GM12875 (cell line): ENCODE measurements at regions not wholly inside any gene's neighbourhood (a gene's known extent, or its start where the extent isn't known, plus 50 kb on each side); places are given as distances from the start of the nearest gene placed in this dataset.
"Not testable (repeated sequence)": the region's sequence is repeated elsewhere in the genome, so short reads cannot be mapped to it uniquely, and the experiment has no call there.

Source experiments
- H3K4me3 ChIP-seq: one replicate; pipeline ENCODE4 v1.5.1; 2011; ENCODE audit warnings: low read depth, low read length, control low read depth
- TF ChIP-seq, protein P1 (sequence below): IDR thresholded peaks from 2 replicates; pipeline ENCODE4 v1.5.1; 2011; ENCODE audit warnings: low read depth, mild to moderate bottlenecking, control low read depth, inconsistent platforms, low read length, moderate library complexity, borderline replicate concordance; ENCODE audit not compliant: insufficient read depth

DNA sequence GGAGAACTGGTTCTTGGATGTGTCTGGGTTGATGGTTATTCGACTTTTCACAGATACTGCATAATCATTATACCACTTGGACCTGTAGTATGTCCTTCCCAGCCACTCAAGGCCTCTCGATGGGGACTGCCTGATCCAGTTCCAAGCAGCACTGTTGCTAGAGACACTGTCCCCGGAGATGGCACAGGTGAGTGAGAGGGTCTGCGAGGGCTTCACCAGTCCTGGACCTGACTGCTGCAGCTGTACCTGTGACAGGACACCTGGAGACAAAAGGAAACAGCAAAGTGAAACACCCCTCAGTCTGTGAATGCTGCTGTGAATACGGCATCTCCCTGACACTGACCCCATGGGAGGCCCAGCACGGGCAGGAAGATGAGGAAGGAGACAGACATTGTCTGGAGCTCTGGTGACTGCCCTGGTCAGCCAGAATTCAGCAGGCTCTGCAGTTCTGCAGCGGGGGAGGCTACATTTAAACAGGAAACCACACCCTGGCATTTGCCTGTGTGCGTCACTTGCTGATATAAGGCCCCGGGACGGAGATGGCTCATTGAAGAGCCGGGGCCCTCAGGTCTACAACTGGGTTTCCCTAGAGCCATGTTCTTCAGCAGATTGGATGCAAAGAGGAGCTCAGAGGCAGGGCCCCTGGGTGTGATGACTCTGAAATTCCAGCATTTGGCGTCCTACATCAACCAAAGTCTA, 413.6 kb downstream of the TMEM121 start:
- no peak overlapping the region for H3K4me3 ChIP-seq
- TF ChIP-seq, protein P1, sequence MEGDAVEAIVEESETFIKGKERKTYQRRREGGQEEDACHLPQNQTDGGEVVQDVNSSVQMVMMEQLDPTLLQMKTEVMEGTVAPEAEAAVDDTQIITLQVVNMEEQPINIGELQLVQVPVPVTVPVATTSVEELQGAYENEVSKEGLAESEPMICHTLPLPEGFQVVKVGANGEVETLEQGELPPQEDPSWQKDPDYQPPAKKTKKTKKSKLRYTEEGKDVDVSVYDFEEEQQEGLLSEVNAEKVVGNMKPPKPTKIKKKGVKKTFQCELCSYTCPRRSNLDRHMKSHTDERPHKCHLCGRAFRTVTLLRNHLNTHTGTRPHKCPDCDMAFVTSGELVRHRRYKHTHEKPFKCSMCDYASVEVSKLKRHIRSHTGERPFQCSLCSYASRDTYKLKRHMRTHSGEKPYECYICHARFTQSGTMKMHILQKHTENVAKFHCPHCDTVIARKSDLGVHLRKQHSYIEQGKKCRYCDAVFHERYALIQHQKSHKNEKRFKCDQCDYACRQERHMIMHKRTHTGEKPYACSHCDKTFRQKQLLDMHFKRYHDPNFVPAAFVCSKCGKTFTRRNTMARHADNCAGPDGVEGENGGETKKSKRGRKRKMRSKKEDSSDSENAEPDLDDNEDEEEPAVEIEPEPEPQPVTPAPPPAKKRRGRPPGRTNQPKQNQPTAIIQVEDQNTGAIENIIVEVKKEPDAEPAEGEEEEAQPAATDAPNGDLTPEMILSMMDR: no peak

DNA sequence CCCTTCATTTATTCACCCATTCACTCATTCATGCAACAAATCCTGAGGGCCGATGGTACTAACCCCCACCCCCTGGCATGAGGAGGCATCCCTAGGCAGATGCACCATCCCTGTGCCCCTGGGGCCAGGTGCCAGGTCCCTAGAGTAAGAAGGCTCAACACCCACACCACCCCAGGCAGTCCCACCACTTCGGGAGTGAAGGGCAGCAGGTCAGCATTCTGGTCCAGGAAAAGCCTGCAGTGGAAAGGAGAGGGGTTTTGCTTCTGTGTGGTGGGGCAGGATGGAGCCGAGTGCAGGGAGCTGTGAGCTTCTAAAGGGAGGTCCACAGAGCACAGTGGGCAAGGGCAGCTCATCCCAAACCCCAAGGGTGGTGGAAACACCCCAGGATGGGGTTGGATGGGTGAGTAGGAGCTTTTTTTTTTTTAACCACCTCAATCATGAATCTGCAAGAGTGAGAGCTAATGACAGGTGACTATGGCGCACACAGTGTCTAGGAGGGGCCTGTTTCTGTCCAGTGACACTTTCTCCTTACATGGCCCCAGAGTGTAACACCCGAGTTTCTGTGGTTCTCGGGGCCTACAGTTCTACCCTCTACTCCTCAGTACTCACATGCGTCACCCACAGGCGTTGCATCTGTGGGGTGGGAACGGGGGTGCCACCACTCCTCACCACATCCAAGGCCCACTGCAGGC, 414.3 kb downstream of the TMEM121 start:
- H3K4me3 ChIP-seq: no peak overlapping the region
- TF ChIP-seq, protein P1: no peak

DNA sequence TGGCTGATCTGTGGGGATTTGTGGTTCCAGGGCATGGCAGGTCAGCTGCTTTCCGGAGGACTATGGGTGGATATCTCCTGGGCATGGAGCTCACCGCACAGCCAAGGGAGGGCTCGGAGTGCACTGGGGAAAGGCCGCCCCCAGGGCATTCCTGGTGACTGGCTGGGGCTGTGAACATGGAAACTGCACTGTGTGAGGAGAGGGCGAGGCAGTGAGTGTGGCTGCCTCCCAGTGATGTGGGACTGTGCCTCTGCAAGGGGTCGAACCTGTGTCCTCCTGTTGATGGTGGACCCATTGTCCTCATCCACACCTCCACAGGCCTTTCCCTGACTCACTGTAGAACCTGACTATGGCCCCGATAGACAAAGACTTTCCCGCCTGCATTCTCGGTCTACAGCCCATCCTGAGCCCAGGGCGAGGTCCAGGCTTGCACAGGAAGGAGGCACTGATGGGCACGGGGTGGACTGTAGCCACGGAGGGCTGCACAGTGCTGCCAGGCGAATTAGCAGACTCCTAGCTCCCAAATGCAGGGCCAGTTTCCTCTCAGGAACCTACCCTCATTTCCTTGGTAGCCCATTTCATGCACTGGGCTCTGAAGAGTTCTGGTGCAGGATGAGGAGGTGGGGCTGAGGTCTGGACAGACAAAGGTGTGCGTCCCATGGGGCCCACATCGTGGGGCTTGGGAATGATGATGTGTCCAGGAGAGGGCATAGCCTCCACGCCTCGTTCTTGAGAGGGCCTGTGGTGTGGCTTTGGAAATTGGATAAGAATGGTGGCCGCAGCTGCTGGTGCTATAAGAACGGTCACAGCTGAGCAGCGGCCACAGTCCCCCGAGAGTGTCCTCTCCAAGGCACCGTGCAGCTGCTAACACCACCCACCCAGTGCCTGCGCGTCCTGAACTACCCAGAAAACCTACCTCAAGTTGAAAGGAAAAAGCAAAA, 415.1 kb downstream of the TMEM121 start:
- H3K4me3 ChIP-seq: no peak overlapping the region
- TF ChIP-seq, protein P1: no peak

DNA sequence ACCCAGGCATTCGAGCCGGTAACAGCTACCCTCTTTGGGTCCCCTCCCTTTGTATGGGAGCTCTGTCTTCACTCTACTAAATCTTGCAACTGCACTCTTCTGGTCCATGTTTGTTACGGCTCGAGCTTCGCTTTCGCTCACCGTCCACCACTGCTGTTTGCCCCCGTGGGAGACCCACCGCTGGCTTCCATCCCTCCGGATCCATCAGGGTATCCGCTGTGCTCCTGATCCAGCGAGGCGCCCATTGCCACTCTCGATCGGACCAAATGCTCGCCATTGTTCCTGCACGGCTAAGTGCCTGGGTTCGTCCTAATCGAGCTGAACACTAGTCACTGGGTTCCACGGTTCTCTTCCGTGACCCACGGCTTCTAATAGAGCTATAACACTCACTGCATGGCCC, 416.3 kb downstream of the TMEM121 start:
- H3K4me3 ChIP-seq: not testable (repeated sequence)

DNA sequence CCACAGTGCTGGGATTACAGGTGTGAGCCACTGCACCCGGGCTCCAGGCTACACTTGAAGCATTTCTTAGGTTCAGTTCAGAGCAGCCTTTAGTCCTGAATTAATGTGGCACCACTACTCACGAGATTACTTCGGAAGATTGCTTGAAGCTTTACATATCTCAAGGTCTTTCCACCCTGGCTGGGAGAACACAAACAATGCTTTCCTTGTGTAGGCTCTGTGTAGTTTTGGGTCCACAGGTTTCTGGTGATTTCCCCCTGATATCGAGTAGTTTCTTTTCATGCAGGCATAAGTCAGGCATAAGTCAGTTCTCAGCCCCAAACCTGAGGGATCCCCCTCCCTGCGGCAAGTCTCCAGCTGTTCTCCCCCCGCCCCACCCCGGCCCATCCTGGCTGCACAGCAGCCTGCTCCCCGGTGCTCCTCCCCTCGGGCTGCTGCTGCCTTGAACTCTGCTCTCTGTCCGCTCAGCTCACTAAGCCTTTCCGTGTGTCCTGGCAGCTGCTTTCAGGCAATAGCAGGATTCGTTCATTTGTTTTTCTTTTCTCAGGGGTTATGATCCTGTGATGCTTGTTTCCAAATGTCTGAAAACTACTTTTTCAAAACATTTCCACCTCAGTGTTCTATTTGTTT, 417.7 kb downstream of the TMEM121 start:
- H3K4me3 ChIP-seq: no peak overlapping the region
- TF ChIP-seq, protein P1: no peak

DNA sequence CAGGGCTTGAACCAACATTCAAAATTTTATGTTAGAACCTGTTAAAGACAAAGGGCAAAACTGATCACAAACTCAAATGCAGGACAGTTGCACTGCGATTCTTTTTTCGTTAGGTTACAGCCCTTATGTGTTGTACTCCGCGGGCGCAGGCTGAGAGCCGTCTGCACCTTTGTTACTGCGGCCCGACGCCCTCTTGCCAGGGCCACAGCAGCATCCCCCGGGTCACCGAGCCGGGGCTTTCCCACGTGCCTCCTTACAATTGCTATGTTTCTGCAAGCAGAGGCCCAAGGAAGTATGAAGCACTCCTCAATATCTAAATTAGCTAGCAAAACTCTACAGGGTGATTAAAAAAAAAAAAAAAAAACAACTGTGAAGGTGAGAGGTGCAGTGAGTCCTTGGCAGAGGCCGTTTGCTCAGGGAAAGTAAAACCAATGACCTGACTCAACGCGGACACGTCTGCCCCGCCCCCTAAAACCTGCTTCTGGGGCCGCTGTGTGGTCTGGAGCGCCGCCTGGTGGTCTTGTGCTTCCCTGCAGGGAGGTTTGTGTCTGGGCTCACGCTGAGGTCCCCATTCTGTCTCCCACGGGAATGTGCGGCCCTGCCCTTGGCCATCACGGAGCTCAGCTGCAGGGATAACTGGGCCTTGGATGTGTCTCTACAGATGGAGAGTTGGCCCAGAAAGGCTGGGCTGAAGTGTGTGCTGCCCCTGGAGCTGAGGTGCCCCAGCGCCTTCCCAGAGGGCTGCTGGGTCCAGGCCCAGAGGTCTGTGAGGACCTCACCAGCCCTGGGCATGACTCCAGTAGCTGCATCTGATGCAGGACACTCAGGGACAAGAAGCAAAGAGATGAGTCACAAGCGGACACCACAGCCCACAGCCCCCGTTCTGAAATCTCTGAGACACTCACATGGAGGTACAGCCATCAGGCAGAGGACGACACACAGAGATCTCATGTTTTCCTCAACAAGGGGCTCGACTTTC, 418.5 kb downstream of the TMEM121 start:
- TF ChIP-seq, protein P1: peak; percentile 86
- no peak overlapping the region for H3K4me3 ChIP-seq
